H9 (cell line): ENCODE measurements at regions not wholly inside any gene's neighbourhood (a gene's known extent, or its start where the extent isn't known, plus 50 kb on each side); places are given as distances from the start of the nearest gene placed in this dataset.

ENCODE experiments used
- DNase-seq: peaks from one replicate; pipeline ENCODE4 v3.0.0-alpha.2; 2017
- H2AFZ ChIP-seq: one replicate; pipeline ENCODE4 v1.6.1; 2013; ENCODE audit warnings: mild to moderate bottlenecking, low read length, control low read depth, moderate library complexity
- H2AK5ac ChIP-seq: 2 replicates; pipeline ENCODE4 v1.6.1; 2013; ENCODE audit warnings: low read length, control low read depth, mixed read lengths; ENCODE audit not compliant: insufficient read length
- H2BK120ac ChIP-seq: one replicate; pipeline ENCODE4 v1.6.1; 2013; ENCODE audit warnings: low read depth, mild to moderate bottlenecking, low read length, control low read depth, inconsistent platforms; ENCODE audit not compliant: poor library complexity, severe bottlenecking
- H2BK12ac ChIP-seq: 2 replicates; pipeline ENCODE4 v1.6.1; 2013; ENCODE audit warnings: low read length, control low read depth, mixed read lengths, low read depth; ENCODE audit not compliant: insufficient read length
- H2BK15ac ChIP-seq: 2 replicates; pipeline ENCODE4 v1.6.1; 2013; ENCODE audit warnings: low read depth, low read length, control low read depth
- H2BK20ac ChIP-seq: one replicate; pipeline ENCODE4 v1.6.1; 2013; ENCODE audit warnings: low read depth, mild to moderate bottlenecking, low read length, control low read depth, inconsistent platforms; ENCODE audit not compliant: poor library complexity, severe bottlenecking
- H2BK5ac ChIP-seq: 2 replicates; pipeline ENCODE4 v1.6.1; 2013; ENCODE audit warnings: low read length, control low read depth, mixed read lengths; ENCODE audit not compliant: insufficient read length
- H3K14ac ChIP-seq: 2 replicates; pipeline ENCODE4 v1.6.1; 2013; ENCODE audit warnings: low read length, control low read depth; ENCODE audit not compliant: insufficient read depth
- H3K18ac ChIP-seq: 2 replicates; pipeline ENCODE4 v1.6.1; 2013; ENCODE audit warnings: low read depth, mild to moderate bottlenecking, mixed read lengths, low read length, control low read depth; ENCODE audit not compliant: insufficient read length
- H3K23ac ChIP-seq: 2 replicates; pipeline ENCODE4 v1.6.1; 2013; ENCODE audit warnings: low read length, control low read depth, mixed read lengths, low read depth; ENCODE audit not compliant: insufficient read length
- H3K23me2 ChIP-seq: 2 replicates; pipeline ENCODE4 v1.6.1; 2013; ENCODE audit warnings: low read depth, mild to moderate bottlenecking, mixed read lengths, low read length, control low read depth; ENCODE audit not compliant: insufficient read length, poor library complexity, severe bottlenecking
- H3K27ac ChIP-seq: 2 replicates; pipeline ENCODE4 v1.5.1; 2013; ENCODE audit warnings: low read length, control low read depth, mixed read lengths, low read depth; ENCODE audit not compliant: insufficient read length
- H3K27me3 ChIP-seq: 2 replicates; pipeline ENCODE4 v1.6.1; 2013; ENCODE audit warnings: low read length, control low read depth, inconsistent platforms; ENCODE audit not compliant: insufficient read depth
- H3K4ac ChIP-seq: 2 replicates; pipeline ENCODE4 v1.6.1; 2013; ENCODE audit warnings: low read depth, mild to moderate bottlenecking, control low read depth, inconsistent platforms, low read length, moderate library complexity
- H3K4me1 ChIP-seq: 2 replicates; pipeline ENCODE4 v1.6.1; 2013; ENCODE audit warnings: low read length, control low read depth, inconsistent platforms; ENCODE audit not compliant: insufficient read depth
- H3K4me2 ChIP-seq: 2 replicates; pipeline ENCODE4 v1.6.1; 2013; ENCODE audit warnings: low read length, control low read depth, mixed read lengths; ENCODE audit not compliant: insufficient read length, insufficient read depth
- H3K56ac ChIP-seq: 2 replicates; pipeline ENCODE4 v1.6.1; 2013; ENCODE audit warnings: low read depth, mild to moderate bottlenecking, mixed read lengths, low read length, control low read depth; ENCODE audit not compliant: insufficient read length
- H3K79me1 ChIP-seq: 2 replicates; pipeline ENCODE4 v1.6.1; 2013; ENCODE audit warnings: low read depth, mild to moderate bottlenecking, moderate library complexity, low read length, control low read depth, inconsistent platforms; ENCODE audit not compliant: insufficient read depth, poor library complexity, severe bottlenecking
- H3K79me2 ChIP-seq: 2 replicates; pipeline ENCODE4 v1.6.1; 2013; ENCODE audit warnings: low read length, control low read depth, inconsistent platforms; ENCODE audit not compliant: insufficient read depth
- H3K9ac ChIP-seq: 2 replicates; pipeline ENCODE4 v1.6.1; 2013; ENCODE audit warnings: low read length, control low read depth, mixed read lengths; ENCODE audit not compliant: insufficient read length; ENCODE audit errors: extremely low read depth
- H3K9me3 ChIP-seq: one replicate; pipeline ENCODE4 v1.6.1; 2013; ENCODE audit warnings: low read depth, low read length, inconsistent platforms; ENCODE audit not compliant: control insufficient read depth
- H3T11ph ChIP-seq: one replicate; pipeline ENCODE4 v1.6.1; 2013; ENCODE audit warnings: mild to moderate bottlenecking, low read length, control low read depth, inconsistent platforms
- H4K20me1 ChIP-seq: one replicate; pipeline ENCODE4 v1.6.1; 2013; ENCODE audit not compliant: control insufficient read depth, insufficient read length, insufficient read depth
- H4K5ac ChIP-seq: 2 replicates; pipeline ENCODE4 v1.6.1; 2013; ENCODE audit warnings: low read depth, mild to moderate bottlenecking, mixed read lengths, low read length, control low read depth; ENCODE audit not compliant: insufficient read length
- H4K8ac ChIP-seq: replicated peaks from 2 replicates; pipeline ENCODE4 v1.6.1; 2013; ENCODE audit warnings: low read length, control low read depth, mixed read lengths, low read depth; ENCODE audit not compliant: insufficient read length
- H4K91ac ChIP-seq: 2 replicates; pipeline ENCODE4 v1.6.1; 2013; ENCODE audit warnings: low read depth, mild to moderate bottlenecking, moderate library complexity, mixed read lengths, low read length, control low read depth; ENCODE audit not compliant: insufficient read length
- H3K27ac Mint-ChIP-seq, 3 experiments: 2 replicates in 2 of 3; 3 replicates in 1 of 3; pipeline ENCODE4 v1.8.0; 2020 to 2021; ENCODE audit warnings: mixed read lengths in 3 of 3, mild to moderate bottlenecking in 1 of 3, moderate library complexity in 1 of 3
- H3K27me3 Mint-ChIP-seq: 2 replicates; pipeline ENCODE4 v1.8.0; 2021; ENCODE audit warnings: low read depth, mild to moderate bottlenecking, moderate library complexity, mixed read lengths
- H3K36me3 Mint-ChIP-seq, 3 experiments: 2 replicates in 2 of 3; 3 replicates in 1 of 3; pipeline ENCODE4 v1.8.0; 2020 to 2021; ENCODE audit warnings: low read depth in 3 of 3, mixed read lengths in 3 of 3; ENCODE audit not compliant: insufficient read depth in 1 of 3
- H3K4me1 Mint-ChIP-seq, 2 experiments: 2 replicates each; pipeline ENCODE4 v1.8.0; 2020; ENCODE audit warnings: mixed read lengths in 2 of 2
- H3K4me3 Mint-ChIP-seq, 2 experiments: 2 replicates in 1 of 2; 3 replicates in 1 of 2; pipeline ENCODE4 v1.8.0; 2020 to 2021; ENCODE audit warnings: mild to moderate bottlenecking in 2 of 2, mixed read lengths in 2 of 2, moderate library complexity in 1 of 2
- H3K9me3 Mint-ChIP-seq, 2 experiments: 2 replicates in 1 of 2; 3 replicates in 1 of 2; pipeline ENCODE4 v1.8.0; 2020; ENCODE audit warnings: mild to moderate bottlenecking in 2 of 2, mixed read lengths in 2 of 2, moderate library complexity in 1 of 2
- WGBS: extraction: QIAGEN DNeasy Blood & Tissue Kit; methylation state at CpG from one replicate; pipeline ENCODE4 v1.1.7; 2013; ENCODE audit warnings: missing lambda C conversion rate, low lambda C conversion rate, mixed read lengths; ENCODE audit not compliant: insufficient read length; ENCODE audit errors: extremely low coverage; 5-methylcytosine and 5-hydroxymethylcytosine counted together
- TF ChIP-seq, protein P1 (sequence below): fragments of 200-600 bp; sonication (generic); conservative IDR thresholded peaks from 3 replicates; pipeline ENCODE4 v1.8.0; 2021; ENCODE audit warnings: antibody characterized with exemption, mild to moderate bottlenecking

DNA sequence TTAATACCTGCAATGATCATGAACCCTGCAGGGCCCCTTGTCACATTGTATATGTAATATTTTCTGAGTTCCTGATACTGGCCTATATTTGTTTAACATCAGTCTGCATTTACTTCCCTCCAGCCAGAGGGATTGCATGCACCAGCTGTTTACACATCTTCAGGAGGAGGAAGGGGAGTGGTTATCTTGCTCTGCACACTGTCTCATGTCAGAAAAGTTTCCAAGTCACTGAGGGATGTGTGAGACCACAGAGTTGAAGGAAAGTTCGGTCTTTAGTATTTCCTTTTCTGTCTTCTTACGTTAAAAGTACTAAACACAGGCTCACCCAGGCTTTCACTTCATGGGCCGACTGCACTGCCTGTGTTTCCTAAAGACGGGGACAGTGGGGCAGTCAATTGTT lies 574.1 kb downstream of the LMO4 start:
- Histone ChIP-seq H3K4ac (no peak overlapping the region), H2BK120ac (no peak overlapping the region), H3K14ac (no peak overlapping the region), H4K20me1 (no peaks in the 10 kb centered on the region), H3K27ac (no peak overlapping the region), H2AK5ac (no peak overlapping the region), H3T11ph (no peak overlapping the region), H3K79me1 (no peaks in the 10 kb centered on the region), H4K91ac (no peak overlapping the region), H3K18ac (no peak overlapping the region), H3K56ac (no peak overlapping the region), H2BK5ac (no peak overlapping the region), H2AFZ (no peak overlapping the region), H2BK12ac (no peak overlapping the region), H3K9me3 (no peaks in the 10 kb centered on the region), H3K4me1 (peaks cover 3% of the 10 kb centered on the region; the same call in 1 of the 2 replicates), H3K4me2 (no peak overlapping the region), H3K27me3 (no peaks in the 10 kb centered on the region), H3K9ac (no peak overlapping the region), H3K23ac (no peak overlapping the region), H4K8ac (no peak overlapping the region), H3K79me2 (no peaks in the 10 kb centered on the region), H2BK20ac (no peak overlapping the region), H2BK15ac (no peak overlapping the region), H3K23me2 (no peaks in the 10 kb centered on the region), H4K5ac (no peak overlapping the region)
- Mint-ChIP-seq H3K4me3 (no peak overlapping the region), H3K27me3 (no peaks in the 10 kb centered on the region; the same call in 1 of the 2 replicates), H3K9me3 (no peaks in the 10 kb centered on the region; a peak in 1 of 5 replicates), H3K4me1 (peaks cover 10% of the 10 kb centered on the region in 2 experiments), H3K27ac (peak overlapping the region; percentile 53 to 61 (median 57); a peak in 5 of 7 replicates), H3K36me3 (no peaks in the 10 kb centered on the region)
- DNase-seq, result no peak
- TF ChIP-seq, protein P1, sequence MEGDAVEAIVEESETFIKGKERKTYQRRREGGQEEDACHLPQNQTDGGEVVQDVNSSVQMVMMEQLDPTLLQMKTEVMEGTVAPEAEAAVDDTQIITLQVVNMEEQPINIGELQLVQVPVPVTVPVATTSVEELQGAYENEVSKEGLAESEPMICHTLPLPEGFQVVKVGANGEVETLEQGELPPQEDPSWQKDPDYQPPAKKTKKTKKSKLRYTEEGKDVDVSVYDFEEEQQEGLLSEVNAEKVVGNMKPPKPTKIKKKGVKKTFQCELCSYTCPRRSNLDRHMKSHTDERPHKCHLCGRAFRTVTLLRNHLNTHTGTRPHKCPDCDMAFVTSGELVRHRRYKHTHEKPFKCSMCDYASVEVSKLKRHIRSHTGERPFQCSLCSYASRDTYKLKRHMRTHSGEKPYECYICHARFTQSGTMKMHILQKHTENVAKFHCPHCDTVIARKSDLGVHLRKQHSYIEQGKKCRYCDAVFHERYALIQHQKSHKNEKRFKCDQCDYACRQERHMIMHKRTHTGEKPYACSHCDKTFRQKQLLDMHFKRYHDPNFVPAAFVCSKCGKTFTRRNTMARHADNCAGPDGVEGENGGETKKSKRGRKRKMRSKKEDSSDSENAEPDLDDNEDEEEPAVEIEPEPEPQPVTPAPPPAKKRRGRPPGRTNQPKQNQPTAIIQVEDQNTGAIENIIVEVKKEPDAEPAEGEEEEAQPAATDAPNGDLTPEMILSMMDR, result no peak
- no CpG with 5 or more reads among the region's 4 CpGs for WGBS
